Peyer's patch (tissue), 4 donors: ENCODE measurements at regions not wholly inside any gene's neighbourhood (a gene's known extent, or its start where the extent isn't known, plus 50 kb on each side); places are given as distances from the start of the nearest gene placed in this dataset.
A peak's percentile ranks its signal among the peaks of the same experiment; 100 is the strongest.
"Not testable (repeated sequence)": the region's sequence is repeated elsewhere in the genome, so short reads cannot be mapped to it uniquely, and the experiment has no call there.

ENCODE experiments used
- DNase-seq, 3 donors: peaks; one replicate each; pipeline ENCODE4 v3.0.0-alpha.2; 2017 to 2019
- H3K27ac ChIP-seq, 4 donors: fragments of 200-600 bp; sonication (generic); one replicate each; pipeline ENCODE4 v1.5.1; 2016 to 2019
- H3K27me3 ChIP-seq, 2 donors: fragments of 200-600 bp; sonication (generic); one replicate each; pipeline ENCODE4 v1.5.1; 2019
- H3K36me3 ChIP-seq, 3 donors: fragments of 200-600 bp; sonication (generic); one replicate each; pipeline ENCODE4 v1.5.1; 2016 to 2019
- H3K4me1 ChIP-seq, 4 donors: fragments of 200-600 bp; sonication (generic); one replicate each; pipeline ENCODE4 v1.5.1; 2016 to 2019
- H3K4me3 ChIP-seq, 4 donors: fragments of 200-600 bp; sonication (generic); 1 replicate in 3 of 4; 2 replicates in 1 of 4; pipeline ENCODE4 v1.5.1; 2016 to 2019; ENCODE audit warnings: mild to moderate bottlenecking in 1 of 4
- H3K9me3 ChIP-seq, 4 donors: fragments of 200-600 bp; sonication (generic); one replicate each; pipeline ENCODE4 v1.5.1; 2016 to 2019; ENCODE audit warnings: mild to moderate bottlenecking in 1 of 4
- CTCF ChIP-seq, 6 experiments: fragments of 450-650 bp in 4 of 6; fragments of 200-600 bp in 2 of 6; sonication (generic) in 1 of 6; IDR thresholded peaks; one replicate each; pipeline ENCODE4 v1.5.1; 2017 to 2019; ENCODE audit warnings: antibody characterized with exemption in 6 of 6, mild to moderate bottlenecking in 3 of 6, moderate library complexity in 1 of 6
- POLR2A ChIP-seq, 2 donors: fragments of 450-650 bp; IDR thresholded peaks; one replicate each; pipeline ENCODE4 v1.5.1; 2017; ENCODE audit warnings: antibody characterized with exemption in 2 of 2, mild to moderate bottlenecking in 2 of 2, moderate library complexity in 2 of 2

GRCh38 chr6:155538708-155539390 lies 83.2 kb upstream of the NOX3 start:
- no peaks in the 10 kb centered on the region for H3K27me3 ChIP-seq
- H3K36me3 ChIP-seq = no peaks in the 10 kb centered on the region
- H3K4me3 ChIP-seq = no peak overlapping the region
- peaks cover 0 to under 1% (median 0%) of the 10 kb centered on the region in 4 donors for H3K9me3 ChIP-seq
- H3K4me1 ChIP-seq = no peaks in the 10 kb centered on the region
- H3K27ac ChIP-seq = no peak overlapping the region
- TF ChIP-seq POLR2A (IDR thresholded peaks at IDR 0.05) (no peak), CTCF (IDR thresholded peaks at IDR 0.05) (no peak)
- no peak for DNase-seq

- Histone ChIP-seq H3K36me3 (no peaks in the 10 kb centered on the region), H3K4me3 (no peak overlapping the region), H3K27me3 (no peaks in the 10 kb centered on the region), H3K9me3 (peaks cover 0 to 6% (median 0%) of the 10 kb centered on the region in 4 donors), H3K4me1 (peaks cover 0 to 3% (median 0%) of the 10 kb centered on the region in 4 donors), H3K27ac (no peak overlapping the region)
- DNase-seq = no peak
- no peak for TF ChIP-seq POLR2A (IDR thresholded peaks at IDR 0.05)
- TF ChIP-seq CTCF (IDR thresholded peaks at IDR 0.05) = no peak
These were observed 79.0 kb upstream of the NOX3 start for GRCh38 chr6:155534678-155535077.

- H3K27ac ChIP-seq = no peak overlapping the region
- TF ChIP-seq CTCF (IDR thresholded peaks at IDR 0.05) (peak; percentile 24 to 61 (median 46)), POLR2A (IDR thresholded peaks at IDR 0.05) (no peak)
- H3K27me3 ChIP-seq = no peaks in the 10 kb centered on the region
- H3K36me3 ChIP-seq = no peaks in the 10 kb centered on the region
- peaks cover 0 to 6% (median 0%) of the 10 kb centered on the region in 4 donors for H3K9me3 ChIP-seq
- H3K4me3 ChIP-seq = no peak overlapping the region
- no peak for DNase-seq
- peaks cover 0 to 5% (median 0%) of the 10 kb centered on the region in 4 donors for H3K4me1 ChIP-seq
These were observed 74.7 kb upstream of the NOX3 start for GRCh38 chr6:155530219-155530834.

GRCh38 chr6:155529814-155530213 lies 74.2 kb upstream of the NOX3 start:
- H3K4me3 ChIP-seq, H3K27ac ChIP-seq, H3K9me3 ChIP-seq, H3K4me1 ChIP-seq, DNase-seq, H3K27me3 ChIP-seq, H3K36me3 ChIP-seq: not testable (repeated sequence)

GRCh38 chr6:155528982-155529453 lies 73.4 kb upstream of the NOX3 start:
- no peaks in the 10 kb centered on the region for H3K36me3 ChIP-seq
- no peaks in the 10 kb centered on the region for H3K27me3 ChIP-seq
- no peak overlapping the region for H3K27ac ChIP-seq
- DNase-seq = no peak
- H3K9me3 ChIP-seq = peaks cover 0 to 6% (median 0%) of the 10 kb centered on the region in 4 donors
- no peak overlapping the region for H3K4me3 ChIP-seq
- TF ChIP-seq CTCF (IDR thresholded peaks at IDR 0.05) = no peak
- TF ChIP-seq POLR2A (IDR thresholded peaks at IDR 0.05) = no peak
- peaks cover 0 to 5% (median 0%) of the 10 kb centered on the region in 4 donors for H3K4me1 ChIP-seq

- TF ChIP-seq CTCF (IDR thresholded peaks at IDR 0.05) (no peak), POLR2A (IDR thresholded peaks at IDR 0.05) (no peak)
- Histone ChIP-seq H3K4me3 (no peak overlapping the region), H3K4me1 (peaks cover 0 to 5% (median 0%) of the 10 kb centered on the region in 4 donors), H3K9me3 (peaks cover 0 to under 1% (median 0%) of the 10 kb centered on the region in 4 donors), H3K27ac (no peak overlapping the region), H3K27me3 (no peaks in the 10 kb centered on the region), H3K36me3 (no peaks in the 10 kb centered on the region)
- no peak for DNase-seq
These were observed 72.7 kb upstream of the NOX3 start for GRCh38 chr6:155528335-155528734.
